Neural crest cell (in vitro differentiated cells): ENCODE measurements at regions not wholly inside any gene's neighbourhood (a gene's known extent, or its start where the extent isn't known, plus 50 kb on each side); places are given as distances from the start of the nearest gene placed in this dataset.

Experiments
- DNase-seq: peaks from one replicate; pipeline ENCODE4 v3.0.0; 2021; ENCODE audit warnings: low read depth, mixed read lengths, low spot score
- H3K27ac Mint-ChIP-seq: one replicate; pipeline ENCODE4 v1.8.0; 2021; ENCODE audit warnings: mild to moderate bottlenecking, mixed read lengths; ENCODE audit not compliant: unreplicated experiment
- H3K27me3 Mint-ChIP-seq: 2 replicates; pipeline ENCODE4 v1.8.0; 2021; ENCODE audit warnings: low read depth, mild to moderate bottlenecking, mixed read lengths
- H3K36me3 Mint-ChIP-seq: 2 replicates; pipeline ENCODE4 v1.8.0; 2021; ENCODE audit warnings: low read depth, mild to moderate bottlenecking, mixed read lengths
- H3K4me1 Mint-ChIP-seq: 2 replicates; pipeline ENCODE4 v1.8.0; 2021; ENCODE audit warnings: mixed read lengths
- H3K4me3 Mint-ChIP-seq: one replicate; pipeline ENCODE4 v1.8.0; 2021; ENCODE audit warnings: mild to moderate bottlenecking, mixed read lengths
- H3K9me3 Mint-ChIP-seq: 2 replicates; pipeline ENCODE4 v1.8.0; 2021; ENCODE audit warnings: mixed read lengths
- TF ChIP-seq, protein P1 (sequence below): fragments of 200-600 bp; sonication (generic); conservative IDR thresholded peaks from 2 replicates; pipeline ENCODE4 v1.5.0; 2021; ENCODE audit warnings: antibody characterized with exemption, mild to moderate bottlenecking

DNA sequence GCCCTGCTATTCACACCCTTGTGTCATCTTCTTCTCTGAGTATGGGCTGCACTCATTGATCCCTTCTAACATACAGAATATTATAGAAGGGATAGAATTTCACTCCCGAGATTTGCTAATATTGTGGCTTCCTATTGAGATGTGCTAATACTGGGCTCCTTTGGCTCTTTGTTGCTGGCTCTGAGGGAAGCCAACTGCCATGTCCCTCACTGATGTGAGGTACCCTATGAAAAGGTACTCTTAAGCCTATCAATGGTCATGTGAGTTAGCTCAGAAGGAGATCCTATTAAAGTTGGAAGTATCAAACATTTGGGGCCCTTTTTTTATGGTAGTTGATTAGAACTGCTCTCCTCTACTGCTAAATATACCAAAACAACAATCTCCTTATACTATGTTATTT lies 665.2 kb upstream of the ZWINT start:
- Mint-ChIP-seq H3K27me3 (no peaks in the 10 kb centered on the region), H3K4me3 (no peak overlapping the region), H3K27ac (no peak overlapping the region), H3K4me1 (no peaks in the 10 kb centered on the region), H3K9me3 (peaks cover 6% of the 10 kb centered on the region), H3K36me3 (peaks cover 4% of the 10 kb centered on the region)
- no peak for DNase-seq
- TF ChIP-seq, protein P1, sequence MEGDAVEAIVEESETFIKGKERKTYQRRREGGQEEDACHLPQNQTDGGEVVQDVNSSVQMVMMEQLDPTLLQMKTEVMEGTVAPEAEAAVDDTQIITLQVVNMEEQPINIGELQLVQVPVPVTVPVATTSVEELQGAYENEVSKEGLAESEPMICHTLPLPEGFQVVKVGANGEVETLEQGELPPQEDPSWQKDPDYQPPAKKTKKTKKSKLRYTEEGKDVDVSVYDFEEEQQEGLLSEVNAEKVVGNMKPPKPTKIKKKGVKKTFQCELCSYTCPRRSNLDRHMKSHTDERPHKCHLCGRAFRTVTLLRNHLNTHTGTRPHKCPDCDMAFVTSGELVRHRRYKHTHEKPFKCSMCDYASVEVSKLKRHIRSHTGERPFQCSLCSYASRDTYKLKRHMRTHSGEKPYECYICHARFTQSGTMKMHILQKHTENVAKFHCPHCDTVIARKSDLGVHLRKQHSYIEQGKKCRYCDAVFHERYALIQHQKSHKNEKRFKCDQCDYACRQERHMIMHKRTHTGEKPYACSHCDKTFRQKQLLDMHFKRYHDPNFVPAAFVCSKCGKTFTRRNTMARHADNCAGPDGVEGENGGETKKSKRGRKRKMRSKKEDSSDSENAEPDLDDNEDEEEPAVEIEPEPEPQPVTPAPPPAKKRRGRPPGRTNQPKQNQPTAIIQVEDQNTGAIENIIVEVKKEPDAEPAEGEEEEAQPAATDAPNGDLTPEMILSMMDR = no peak

DNA sequence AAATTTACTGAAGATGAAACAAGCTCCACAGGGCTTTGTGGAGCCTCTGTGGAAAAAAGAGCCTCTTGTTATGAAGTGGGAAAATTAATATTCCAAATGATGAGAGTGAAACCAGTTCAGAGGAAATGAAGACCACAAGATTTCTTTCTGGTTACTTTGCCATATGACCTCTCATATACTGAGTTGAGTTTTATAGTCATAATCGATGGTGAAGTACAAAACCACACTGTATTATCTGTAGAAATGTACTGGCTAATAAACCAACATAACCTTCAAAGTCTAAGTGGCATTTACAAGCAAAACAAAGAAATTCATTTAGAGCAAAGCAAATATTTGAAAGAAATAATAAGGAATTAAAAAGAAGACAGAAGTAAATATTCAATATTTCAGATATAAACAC lies 662.6 kb upstream of the ZWINT start:
- H3K36me3 Mint-ChIP-seq = no peaks in the 10 kb centered on the region
- H3K27me3 Mint-ChIP-seq = no peaks in the 10 kb centered on the region
- peaks cover 8% of the 10 kb centered on the region for H3K4me1 Mint-ChIP-seq
- no peak overlapping the region for H3K4me3 Mint-ChIP-seq
- TF ChIP-seq, protein P1 = no peak
- DNase-seq = no peak
- no peak overlapping the region for H3K27ac Mint-ChIP-seq
- peaks cover 3% of the 10 kb centered on the region for H3K9me3 Mint-ChIP-seq

DNA sequence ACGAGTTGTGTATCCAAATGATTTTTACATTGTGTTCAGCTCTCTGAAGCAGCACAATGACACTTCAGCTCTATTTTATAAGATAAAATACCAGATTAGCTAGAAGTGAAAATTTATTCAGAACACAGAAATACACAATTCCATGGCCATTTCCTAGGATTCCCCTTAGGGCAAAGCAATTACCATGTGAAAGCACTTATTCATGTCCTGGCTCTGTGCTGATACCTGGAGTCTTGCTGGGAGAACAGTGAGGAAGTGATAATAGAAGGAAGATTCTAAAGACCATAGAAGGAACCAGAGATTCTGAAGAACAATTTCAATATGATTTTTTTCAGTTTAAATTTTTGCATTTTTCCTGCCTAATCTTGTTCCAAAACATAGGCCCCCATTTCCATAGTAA lies 657.4 kb upstream of the ZWINT start:
- no peak overlapping the region for H3K27ac Mint-ChIP-seq
- TF ChIP-seq, protein P1 = no peak
- peaks cover 5% of the 10 kb centered on the region for H3K9me3 Mint-ChIP-seq
- no peak for DNase-seq
- H3K4me1 Mint-ChIP-seq = peaks cover 21% of the 10 kb centered on the region
- H3K36me3 Mint-ChIP-seq = no peaks in the 10 kb centered on the region
- H3K27me3 Mint-ChIP-seq = no peaks in the 10 kb centered on the region
- no peak overlapping the region for H3K4me3 Mint-ChIP-seq

DNA sequence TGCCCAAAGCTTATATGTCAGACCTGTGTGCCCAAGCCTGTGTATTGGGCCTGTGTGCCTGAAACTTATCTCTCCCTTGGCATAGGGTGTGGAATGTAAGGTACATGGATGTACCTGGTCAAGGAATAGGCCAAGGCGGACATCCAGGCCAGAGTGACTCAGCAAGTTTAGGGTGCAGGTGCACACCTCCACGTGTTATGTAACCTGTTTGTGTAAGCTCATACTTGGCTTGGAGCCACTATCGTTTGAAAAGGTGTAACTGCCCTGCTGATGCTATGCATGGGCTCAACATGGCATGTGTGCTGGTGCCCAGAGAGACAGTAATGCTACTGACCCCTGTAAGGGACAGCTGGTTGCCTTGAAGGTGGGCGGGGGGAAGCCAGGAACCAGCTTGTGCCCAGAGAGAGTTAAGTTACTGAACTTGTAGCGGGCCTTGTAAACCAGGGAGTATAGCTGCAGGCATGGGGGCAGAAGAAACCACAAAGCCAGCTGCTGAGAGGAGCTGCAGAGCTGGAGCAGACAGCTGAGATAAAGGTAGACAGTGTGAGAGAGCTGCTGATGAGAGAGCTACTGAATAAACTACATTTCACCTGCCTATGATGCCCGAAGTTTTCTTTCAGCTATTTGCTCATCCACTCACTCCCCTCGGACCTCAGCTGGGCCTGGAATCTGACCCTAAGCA lies 656.4 kb upstream of the ZWINT start:
- no peaks in the 10 kb centered on the region for H3K36me3 Mint-ChIP-seq
- peaks cover 5% of the 10 kb centered on the region for H3K9me3 Mint-ChIP-seq
- H3K27me3 Mint-ChIP-seq = no peaks in the 10 kb centered on the region
- H3K4me3 Mint-ChIP-seq = peak overlapping the region; percentile 6
- no peak for DNase-seq
- peak overlapping the region; percentile 5 for H3K27ac Mint-ChIP-seq
- H3K4me1 Mint-ChIP-seq = peaks cover 21% of the 10 kb centered on the region
- TF ChIP-seq, protein P1 = no peak

DNA sequence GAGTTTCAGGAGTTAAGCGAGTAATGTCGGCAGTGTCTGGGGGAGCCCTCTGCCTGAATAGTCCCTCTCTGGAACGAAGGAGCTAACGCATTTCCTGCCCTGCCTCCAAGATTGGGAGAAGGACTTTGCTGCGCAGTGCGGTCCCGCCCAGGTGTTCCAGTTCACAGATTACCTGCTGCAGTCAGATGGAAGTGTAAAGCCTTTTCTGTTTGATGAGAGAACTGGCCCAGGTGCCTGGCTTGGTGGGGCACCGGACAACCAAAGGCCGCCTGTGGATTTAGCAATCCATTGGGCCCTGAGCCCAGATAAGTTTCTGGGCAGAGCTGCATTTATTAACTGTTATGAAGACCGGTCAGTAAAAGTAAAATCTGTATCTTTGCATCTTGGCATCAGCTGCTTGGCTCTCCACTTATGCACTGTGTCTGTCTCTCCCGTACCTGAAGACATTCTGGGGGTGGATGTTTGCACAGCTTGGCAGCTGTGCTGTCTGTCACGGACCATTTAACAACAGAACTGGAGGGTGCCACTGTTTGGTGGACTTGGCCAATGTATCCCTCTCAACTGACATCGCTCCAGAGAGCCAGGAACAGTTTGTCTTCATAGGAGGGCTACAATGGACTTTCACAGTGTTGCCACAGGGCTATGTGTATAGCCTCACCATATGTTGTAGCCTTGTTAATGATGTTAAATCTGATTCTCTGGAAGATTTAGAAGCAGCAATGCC lies 654.7 kb upstream of the ZWINT start:
- Mint-ChIP-seq H3K9me3 (peaks cover 5% of the 10 kb centered on the region), H3K36me3 (no peaks in the 10 kb centered on the region), H3K4me1 (peaks cover 21% of the 10 kb centered on the region), H3K27me3 (no peaks in the 10 kb centered on the region), H3K4me3 (no peak overlapping the region), H3K27ac (no peak overlapping the region)
- no peak for DNase-seq
- TF ChIP-seq, protein P1 = no peak
